ENCODE measurements at regions not wholly inside any gene's neighbourhood (a gene's known extent, or its start where the extent isn't known, plus 50 kb on each side); places are given as distances from the start of the nearest gene placed in this dataset.

DNA sequence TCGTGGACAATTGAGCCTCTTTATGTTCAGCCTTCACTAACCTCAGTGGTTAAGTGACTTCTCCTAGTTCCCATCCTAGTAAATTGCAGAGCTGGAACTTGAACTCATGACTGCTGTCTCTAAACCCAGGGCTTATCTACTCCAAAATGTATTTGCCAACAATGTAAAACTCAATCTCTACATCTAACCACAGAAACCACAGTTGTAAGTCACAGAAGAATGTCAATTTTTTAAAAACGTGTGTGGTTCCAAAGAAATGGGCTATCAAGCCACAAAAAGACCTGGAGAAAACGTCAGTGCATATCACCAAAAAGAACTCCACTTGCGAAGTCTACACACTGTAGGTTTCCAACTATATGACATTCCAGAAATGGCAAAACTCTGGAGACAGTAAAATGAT, 172.6 kb upstream of the HMCN1 start:
- TF ChIP-seq, protein P1, sequence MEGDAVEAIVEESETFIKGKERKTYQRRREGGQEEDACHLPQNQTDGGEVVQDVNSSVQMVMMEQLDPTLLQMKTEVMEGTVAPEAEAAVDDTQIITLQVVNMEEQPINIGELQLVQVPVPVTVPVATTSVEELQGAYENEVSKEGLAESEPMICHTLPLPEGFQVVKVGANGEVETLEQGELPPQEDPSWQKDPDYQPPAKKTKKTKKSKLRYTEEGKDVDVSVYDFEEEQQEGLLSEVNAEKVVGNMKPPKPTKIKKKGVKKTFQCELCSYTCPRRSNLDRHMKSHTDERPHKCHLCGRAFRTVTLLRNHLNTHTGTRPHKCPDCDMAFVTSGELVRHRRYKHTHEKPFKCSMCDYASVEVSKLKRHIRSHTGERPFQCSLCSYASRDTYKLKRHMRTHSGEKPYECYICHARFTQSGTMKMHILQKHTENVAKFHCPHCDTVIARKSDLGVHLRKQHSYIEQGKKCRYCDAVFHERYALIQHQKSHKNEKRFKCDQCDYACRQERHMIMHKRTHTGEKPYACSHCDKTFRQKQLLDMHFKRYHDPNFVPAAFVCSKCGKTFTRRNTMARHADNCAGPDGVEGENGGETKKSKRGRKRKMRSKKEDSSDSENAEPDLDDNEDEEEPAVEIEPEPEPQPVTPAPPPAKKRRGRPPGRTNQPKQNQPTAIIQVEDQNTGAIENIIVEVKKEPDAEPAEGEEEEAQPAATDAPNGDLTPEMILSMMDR (IDR thresholded peaks at IDR 0.05): no peak
- no peak for TF ChIP-seq EP300 (IDR thresholded peaks at IDR 0.05)
- no peak for TF ChIP-seq POLR2A (IDR thresholded peaks at IDR 0.05)
